Fibroblast of lung (primary cell): ENCODE measurements at regions not wholly inside any gene's neighbourhood (a gene's known extent, or its start where the extent isn't known, plus 50 kb on each side); places are given as distances from the start of the nearest gene placed in this dataset.

Experiments
- EZH2 ChIP-seq: IDR thresholded peaks from 2 replicates; pipeline ENCODE4 v1.5.1; 2012; ENCODE audit warnings: low read length, control low read depth, mild to moderate bottlenecking; ENCODE audit errors: missing control alignments
- TF ChIP-seq, protein P1 (sequence below), 2 donors: IDR thresholded peaks in 1 of 2; conservative IDR thresholded peaks in 1 of 2; 1 replicate in 1 of 2; 2 replicates in 1 of 2; pipeline ENCODE4 v1.5.1; 2011 to 2012; ENCODE audit warnings: low read length in 2 of 2, control low read depth in 1 of 2, inconsistent platforms in 1 of 2, low read depth in 1 of 2, mild to moderate bottlenecking in 1 of 2

DNA sequence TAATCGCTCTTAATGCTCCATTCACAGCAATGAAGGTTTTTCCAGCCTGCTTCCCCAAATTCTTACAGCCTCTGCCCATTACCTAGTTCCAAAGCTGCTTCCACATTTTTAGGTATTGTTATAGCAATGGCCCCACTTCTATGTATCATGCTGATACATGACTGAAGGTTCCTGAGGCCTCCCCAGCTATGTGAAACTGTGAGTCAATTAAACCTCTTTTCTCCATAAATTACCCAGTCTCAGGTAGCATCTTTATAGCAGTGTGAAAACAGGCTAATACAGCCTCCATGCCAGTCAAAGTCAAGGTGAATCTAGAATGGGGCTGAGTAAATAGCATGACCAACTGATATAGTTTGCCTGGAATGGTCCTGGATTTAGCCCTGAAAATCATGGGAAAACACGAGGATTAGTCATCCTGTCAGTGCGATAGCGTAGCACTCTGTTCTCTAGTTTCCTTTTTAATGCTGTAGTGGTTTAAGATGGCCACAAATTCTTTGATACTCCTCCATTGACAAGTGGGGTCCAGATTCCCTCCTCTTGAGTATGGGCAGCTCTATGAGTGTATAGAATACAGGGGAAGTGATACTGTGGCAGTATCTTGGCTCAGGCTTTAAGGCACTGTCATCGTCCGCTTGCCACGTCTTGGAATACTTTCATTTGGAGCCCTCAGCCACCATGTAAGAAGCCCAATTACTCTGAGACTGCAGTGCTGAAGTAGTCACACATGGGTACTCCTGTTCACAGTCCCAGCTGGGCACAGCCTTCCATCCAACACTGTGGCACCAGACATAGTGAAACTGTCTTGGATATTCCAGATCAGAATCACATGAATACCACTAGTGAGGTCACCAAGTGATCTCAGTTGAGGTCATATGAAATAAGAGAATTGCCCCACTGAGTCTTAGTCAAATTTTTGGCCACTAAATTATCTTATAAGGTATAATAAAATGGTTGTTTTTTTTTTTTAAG, 94.0 kb upstream of the PLCL2 start:
- TF ChIP-seq, protein P1, sequence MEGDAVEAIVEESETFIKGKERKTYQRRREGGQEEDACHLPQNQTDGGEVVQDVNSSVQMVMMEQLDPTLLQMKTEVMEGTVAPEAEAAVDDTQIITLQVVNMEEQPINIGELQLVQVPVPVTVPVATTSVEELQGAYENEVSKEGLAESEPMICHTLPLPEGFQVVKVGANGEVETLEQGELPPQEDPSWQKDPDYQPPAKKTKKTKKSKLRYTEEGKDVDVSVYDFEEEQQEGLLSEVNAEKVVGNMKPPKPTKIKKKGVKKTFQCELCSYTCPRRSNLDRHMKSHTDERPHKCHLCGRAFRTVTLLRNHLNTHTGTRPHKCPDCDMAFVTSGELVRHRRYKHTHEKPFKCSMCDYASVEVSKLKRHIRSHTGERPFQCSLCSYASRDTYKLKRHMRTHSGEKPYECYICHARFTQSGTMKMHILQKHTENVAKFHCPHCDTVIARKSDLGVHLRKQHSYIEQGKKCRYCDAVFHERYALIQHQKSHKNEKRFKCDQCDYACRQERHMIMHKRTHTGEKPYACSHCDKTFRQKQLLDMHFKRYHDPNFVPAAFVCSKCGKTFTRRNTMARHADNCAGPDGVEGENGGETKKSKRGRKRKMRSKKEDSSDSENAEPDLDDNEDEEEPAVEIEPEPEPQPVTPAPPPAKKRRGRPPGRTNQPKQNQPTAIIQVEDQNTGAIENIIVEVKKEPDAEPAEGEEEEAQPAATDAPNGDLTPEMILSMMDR (conservative IDR thresholded peaks at IDR 0.05 in 1 of 2, IDR thresholded peaks at IDR 0.05 in 1 of 2; ENCODE audit: low read depth in 1 of 2, low read length in 2 of 2) = no peak
- TF ChIP-seq EZH2 = no peak
